ES-I3 (cell line): ENCODE measurements at regions not wholly inside any gene's neighbourhood (a gene's known extent, or its start where the extent isn't known, plus 50 kb on each side); places are given as distances from the start of the nearest gene placed in this dataset.

Source experiments
- H3K36me3 ChIP-seq: 2 replicates; pipeline ENCODE4 v1.6.1; 2013; ENCODE audit warnings: mild to moderate bottlenecking, low read length, control low read depth, moderate library complexity; ENCODE audit not compliant: insufficient read depth
- H3K4me1 ChIP-seq: 2 replicates; pipeline ENCODE4 v1.6.1; 2013; ENCODE audit warnings: mild to moderate bottlenecking, control low read depth, low read length; ENCODE audit not compliant: insufficient read depth
- H3K9ac ChIP-seq: 2 replicates; pipeline ENCODE4 v1.6.1; 2013; ENCODE audit warnings: low read depth, mild to moderate bottlenecking, low read length, moderate library complexity
- H3K9me3 ChIP-seq: 2 replicates; pipeline ENCODE4 v1.6.1; 2013; ENCODE audit warnings: mild to moderate bottlenecking, low read length, moderate library complexity; ENCODE audit not compliant: control insufficient read depth, insufficient read depth

DNA sequence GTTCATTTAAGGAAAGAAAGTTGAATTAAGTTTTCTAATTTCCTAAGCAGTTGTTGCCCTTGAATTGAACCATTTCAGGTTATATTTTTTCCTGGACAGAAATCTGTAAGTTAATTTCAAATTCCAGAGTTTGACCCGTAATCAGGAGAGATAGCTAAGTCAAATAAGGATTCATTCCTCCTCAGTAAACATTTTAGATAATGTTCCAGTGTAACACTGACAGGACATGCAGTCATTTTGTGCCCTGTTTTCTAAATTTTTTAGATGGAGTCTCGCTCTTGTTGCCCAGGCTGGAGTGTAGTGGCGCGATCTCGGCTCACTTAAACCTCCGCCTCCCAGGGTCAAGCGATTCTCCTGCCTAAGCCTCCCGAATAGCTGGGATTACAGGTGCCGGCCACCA lies 371.7 kb downstream of the DIPK2A start:
- H3K9me3 ChIP-seq: no peaks in the 10 kb centered on the region
- no peaks in the 10 kb centered on the region for H3K36me3 ChIP-seq
- peaks cover 10% of the 10 kb centered on the region; the same call in 1 of the 2 replicates for H3K4me1 ChIP-seq
- H3K9ac ChIP-seq: no peak overlapping the region

GRCh38 chr3:144343777-144344176 lies 372.2 kb downstream of the DIPK2A start:
- no peaks in the 10 kb centered on the region for H3K36me3 ChIP-seq
- no peak overlapping the region for H3K9ac ChIP-seq
- peaks cover 10% of the 10 kb centered on the region; the same call in 1 of the 2 replicates for H3K4me1 ChIP-seq
- H3K9me3 ChIP-seq: no peaks in the 10 kb centered on the region

DNA sequence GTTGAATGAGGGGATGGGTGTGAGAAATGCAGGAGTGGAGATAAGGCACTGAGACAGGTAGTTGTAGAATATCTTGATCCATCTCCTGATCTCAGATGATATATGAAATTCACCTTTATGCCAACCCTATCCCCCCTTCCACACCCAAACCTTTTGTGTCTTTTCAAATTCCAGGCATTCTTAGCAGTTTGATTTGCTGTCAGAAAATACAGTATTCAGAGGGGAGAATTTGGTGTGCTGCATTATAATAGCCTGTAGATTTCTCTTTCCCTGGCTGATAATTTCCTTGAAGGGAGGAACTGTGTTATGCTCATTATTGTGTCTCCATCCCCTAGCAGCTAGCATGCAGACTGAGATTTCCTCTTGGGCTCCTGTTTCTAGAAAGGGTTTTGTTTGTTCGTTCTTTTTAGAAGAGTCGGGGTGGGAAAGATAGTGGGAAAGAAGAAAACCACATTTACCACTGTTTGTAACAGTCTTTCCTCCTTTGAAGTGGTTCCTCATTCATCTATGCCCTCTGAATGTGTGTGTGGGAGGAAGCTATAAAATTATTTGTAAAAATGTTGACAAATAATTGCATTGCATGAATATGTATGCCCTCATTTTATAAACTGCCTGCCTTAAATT lies 373.4 kb downstream of the DIPK2A start:
- no peak overlapping the region for H3K9ac ChIP-seq
- H3K36me3 ChIP-seq: no peaks in the 10 kb centered on the region
- H3K4me1 ChIP-seq: peaks cover 10% of the 10 kb centered on the region; the same call in 1 of the 2 replicates
- H3K9me3 ChIP-seq: no peaks in the 10 kb centered on the region

GRCh38 chr3:144350125-144350524 lies 378.5 kb downstream of the DIPK2A start:
- H3K4me1 ChIP-seq: peaks cover 5% of the 10 kb centered on the region; the same call in 1 of the 2 replicates
- no peak overlapping the region for H3K9ac ChIP-seq
- no peaks in the 10 kb centered on the region for H3K36me3 ChIP-seq
- H3K9me3 ChIP-seq: no peaks in the 10 kb centered on the region

DNA sequence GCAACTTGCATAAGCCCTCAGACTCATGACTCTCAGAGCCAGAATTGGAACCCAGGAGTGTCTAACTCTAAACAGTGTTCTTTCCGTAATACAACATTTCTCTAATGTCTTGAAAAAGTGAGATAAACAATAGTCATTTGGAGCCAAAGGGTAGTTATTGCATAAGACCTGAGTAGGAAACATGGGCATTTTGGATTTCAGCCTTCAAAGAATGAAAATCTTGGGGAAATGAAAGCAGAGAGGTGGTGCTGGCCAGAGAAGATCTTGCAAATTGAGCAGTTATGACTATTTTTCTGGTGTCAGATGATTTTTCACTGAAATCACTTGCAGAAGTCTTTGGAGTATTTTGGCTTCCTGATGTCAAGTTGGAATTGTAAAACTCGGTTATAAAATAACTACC lies 379.4 kb downstream of the DIPK2A start:
- H3K9me3 ChIP-seq: no peaks in the 10 kb centered on the region
- no peaks in the 10 kb centered on the region for H3K36me3 ChIP-seq
- H3K9ac ChIP-seq: no peak overlapping the region
- H3K4me1 ChIP-seq: no peaks in the 10 kb centered on the region

GRCh38 chr3:144351773-144352365 lies 380.2 kb downstream of the DIPK2A start:
- Histone ChIP-seq H3K4me1 (no peaks in the 10 kb centered on the region), H3K9me3 (no peaks in the 10 kb centered on the region), H3K36me3 (no peaks in the 10 kb centered on the region), H3K9ac (no peak overlapping the region)

DNA sequence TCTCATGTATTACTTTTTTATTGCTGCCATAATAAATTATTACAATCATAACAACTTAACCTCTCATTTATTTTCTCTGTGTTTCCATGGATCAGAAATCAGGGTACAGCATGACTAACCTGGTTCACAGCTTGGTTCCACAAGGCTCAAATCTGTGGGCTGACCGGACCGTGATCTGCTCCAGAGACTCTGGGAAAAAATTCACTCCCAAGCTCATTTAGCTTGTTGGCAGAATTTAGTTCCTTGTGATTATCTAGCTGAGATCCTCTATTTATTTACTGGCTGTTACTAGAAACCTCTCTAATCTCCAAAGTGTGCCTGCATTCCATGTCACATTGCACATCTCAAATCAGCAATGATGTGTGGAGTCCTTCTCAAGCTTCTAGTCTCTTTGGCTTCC lies 386.6 kb downstream of the DIPK2A start:
- no peaks in the 10 kb centered on the region for H3K36me3 ChIP-seq
- no peaks in the 10 kb centered on the region; the same call in 1 of the 2 replicates for H3K9me3 ChIP-seq
- no peaks in the 10 kb centered on the region for H3K4me1 ChIP-seq
- no peak overlapping the region for H3K9ac ChIP-seq

DNA sequence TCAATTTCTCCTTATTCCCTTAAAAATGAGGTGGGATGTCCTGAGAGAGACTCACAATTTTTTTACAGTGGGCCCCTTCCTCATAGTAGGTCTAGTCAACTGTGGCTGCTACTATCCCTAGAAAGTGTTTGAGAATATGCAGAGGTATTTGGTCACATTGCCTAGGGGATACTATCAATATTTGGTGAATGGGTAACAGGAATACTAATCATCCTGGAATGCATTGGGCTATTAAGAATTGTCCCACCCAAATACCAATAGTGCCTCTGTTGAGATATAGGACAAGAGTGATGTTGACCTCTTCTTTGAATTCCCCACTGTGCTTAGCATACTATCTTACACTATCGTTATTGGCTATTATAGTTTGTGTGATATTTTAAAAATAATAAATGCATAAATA lies 389.4 kb downstream of the DIPK2A start:
- Histone ChIP-seq H3K9me3 (no peaks in the 10 kb centered on the region; the same call in none of the 2 replicates), H3K4me1 (no peaks in the 10 kb centered on the region), H3K9ac (no peak overlapping the region), H3K36me3 (no peaks in the 10 kb centered on the region)

GRCh38 chr3:144362126-144362525 lies 390.5 kb downstream of the DIPK2A start:
- Histone ChIP-seq H3K4me1 (no peaks in the 10 kb centered on the region), H3K36me3 (no peaks in the 10 kb centered on the region), H3K9ac (no peak overlapping the region), H3K9me3 (no peaks in the 10 kb centered on the region; the same call in none of the 2 replicates)

- Histone ChIP-seq H3K4me1 (no peaks in the 10 kb centered on the region), H3K9ac (no peak overlapping the region), H3K36me3 (no peaks in the 10 kb centered on the region), H3K9me3 (no peaks in the 10 kb centered on the region; the same call in none of the 2 replicates)
Measured at GRCh38 chr3:144363856-144364255, 392.2 kb downstream of the DIPK2A start.

- no peaks in the 10 kb centered on the region for H3K4me1 ChIP-seq
- no peaks in the 10 kb centered on the region; the same call in none of the 2 replicates for H3K9me3 ChIP-seq
- no peak overlapping the region for H3K9ac ChIP-seq
- H3K36me3 ChIP-seq: no peaks in the 10 kb centered on the region
Measured at GRCh38 chr3:144364737-144365136, 393.1 kb downstream of the DIPK2A start.

DNA sequence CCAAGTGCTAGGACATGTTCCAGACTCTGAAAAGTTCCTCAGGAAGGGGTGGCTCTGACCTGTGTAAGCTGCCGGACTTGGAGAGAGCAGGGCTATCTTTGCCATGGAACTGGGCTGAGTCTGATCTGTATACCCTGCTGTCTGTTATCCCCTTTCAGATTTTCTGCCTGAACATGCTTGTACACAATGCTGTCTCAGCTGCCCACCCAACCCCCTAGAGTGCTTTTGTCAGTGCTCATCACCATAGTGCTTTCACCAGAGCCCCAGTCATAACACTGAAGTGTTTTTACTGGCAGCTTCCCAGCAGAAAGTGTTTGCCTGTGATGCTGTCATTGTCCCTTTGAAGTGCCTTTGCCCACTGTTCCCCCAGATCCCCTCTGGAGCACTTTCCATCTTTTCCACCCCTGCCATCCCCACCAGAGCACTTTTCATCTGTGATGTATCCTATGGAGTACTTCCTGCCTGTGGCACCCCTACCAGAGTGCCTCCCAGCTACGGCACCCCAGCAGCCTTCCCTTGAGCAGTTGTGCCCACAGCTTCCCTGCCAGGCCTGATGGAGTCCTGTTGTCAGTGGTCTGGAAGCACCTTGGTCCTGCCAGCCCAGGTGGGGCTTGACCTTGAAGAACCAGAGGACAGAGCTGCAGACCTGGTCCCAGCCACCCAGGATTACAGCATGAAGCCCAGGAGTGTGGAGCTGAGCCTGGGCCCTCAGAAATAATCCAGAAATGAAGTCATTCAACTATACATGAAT lies 397.7 kb downstream of the DIPK2A start:
- H3K9ac ChIP-seq: no peak overlapping the region
- no peaks in the 10 kb centered on the region; the same call in 1 of the 2 replicates for H3K9me3 ChIP-seq
- no peaks in the 10 kb centered on the region for H3K4me1 ChIP-seq
- no peaks in the 10 kb centered on the region for H3K36me3 ChIP-seq

DNA sequence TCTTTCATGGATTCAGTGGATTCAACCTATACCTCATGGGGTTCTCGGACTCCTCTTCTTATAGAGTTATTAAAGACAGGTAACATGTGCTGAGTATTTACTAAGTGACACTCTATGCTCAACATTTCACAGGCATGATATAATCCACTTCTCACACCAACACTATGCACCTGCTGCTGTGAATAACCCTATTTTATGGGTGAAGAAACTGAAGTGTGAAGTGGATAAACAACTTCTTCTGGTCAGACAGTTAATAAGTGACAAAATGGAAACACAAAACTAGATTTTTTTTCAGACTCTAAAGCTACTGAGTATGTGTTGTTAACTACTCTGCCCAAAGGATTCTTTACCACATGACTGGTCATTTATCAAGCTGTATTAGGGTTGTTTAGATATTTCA lies 403.5 kb downstream of the DIPK2A start:
- no peak overlapping the region for H3K9ac ChIP-seq
- no peaks in the 10 kb centered on the region for H3K4me1 ChIP-seq
- no peaks in the 10 kb centered on the region for H3K9me3 ChIP-seq
- H3K36me3 ChIP-seq: no peaks in the 10 kb centered on the region

DNA sequence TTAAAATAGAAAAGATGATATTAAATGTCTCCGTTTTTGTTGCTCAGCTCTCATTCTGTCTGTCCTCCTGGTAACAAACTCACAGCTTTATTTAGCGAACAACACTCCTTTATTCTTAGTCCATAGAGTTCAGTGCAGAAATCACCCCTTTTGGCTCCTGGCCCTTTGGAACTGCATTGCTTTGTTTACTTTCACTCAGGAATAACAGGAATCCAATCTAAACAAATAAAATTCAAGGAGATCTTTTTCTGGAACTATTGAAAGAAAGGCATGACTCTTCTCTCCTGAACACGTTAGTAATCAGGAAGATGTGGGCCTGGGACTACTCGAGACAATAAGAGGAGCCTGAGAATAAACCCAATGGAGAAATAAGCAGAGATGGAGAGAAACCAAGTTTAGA lies 409.2 kb downstream of the DIPK2A start:
- Histone ChIP-seq H3K9ac (no peak overlapping the region), H3K36me3 (no peaks in the 10 kb centered on the region), H3K9me3 (no peaks in the 10 kb centered on the region), H3K4me1 (peaks cover 7% of the 10 kb centered on the region)

- Histone ChIP-seq H3K9me3 (no peaks in the 10 kb centered on the region), H3K36me3 (no peaks in the 10 kb centered on the region), H3K4me1 (peaks cover 7% of the 10 kb centered on the region), H3K9ac (no peak overlapping the region)
Measured at GRCh38 chr3:144381607-144382006, 410.0 kb downstream of the DIPK2A start.
